ENCODE measurements at regions not wholly inside any gene's neighbourhood (a gene's known extent, or its start where the extent isn't known, plus 50 kb on each side); places are given as distances from the start of the nearest gene placed in this dataset.

- TF ChIP-seq EGR1 (IDR thresholded peaks at IDR 0.05; ENCODE audit: low read depth) (no peak), POLR2A (IDR thresholded peaks at IDR 0.05; ENCODE audit: borderline replicate concordance, extremely low read depth, insufficient read depth, insufficient read length) (no peak), CTCF (IDR thresholded peaks at IDR 0.05 in 2 of 3, conservative IDR thresholded peaks at IDR 0.05 in 1 of 3; ENCODE audit: borderline replicate concordance in 1 of 3, insufficient read depth in 1 of 3, low read depth in 2 of 3, low read length in 2 of 3) (no peak), SP1 (IDR thresholded peaks at IDR 0.05; ENCODE audit: low read depth) (no peak), SRF (IDR thresholded peaks at IDR 0.05; ENCODE audit: low read depth) (no peak), REST (IDR thresholded peaks at IDR 0.05; ENCODE audit: low read depth) (no peak), ZBTB33 (IDR thresholded peaks at IDR 0.05; ENCODE audit: extremely low read depth, insufficient replicate concordance, low read length) (no peak), ZNF274 (IDR thresholded peaks at IDR 0.05; ENCODE audit: low read depth, low read length) (no peak), MAX (IDR thresholded peaks at IDR 0.05) (no peak)
These were observed 106.8 kb downstream of the CYP26A1 start for GRCh38 chr10:93180482-93180931.

Data from HCT116 (cell line).